ENCODE measurements at regions not wholly inside any gene's neighbourhood (a gene's known extent, or its start where the extent isn't known, plus 50 kb on each side); places are given as distances from the start of the nearest gene placed in this dataset.

DNA sequence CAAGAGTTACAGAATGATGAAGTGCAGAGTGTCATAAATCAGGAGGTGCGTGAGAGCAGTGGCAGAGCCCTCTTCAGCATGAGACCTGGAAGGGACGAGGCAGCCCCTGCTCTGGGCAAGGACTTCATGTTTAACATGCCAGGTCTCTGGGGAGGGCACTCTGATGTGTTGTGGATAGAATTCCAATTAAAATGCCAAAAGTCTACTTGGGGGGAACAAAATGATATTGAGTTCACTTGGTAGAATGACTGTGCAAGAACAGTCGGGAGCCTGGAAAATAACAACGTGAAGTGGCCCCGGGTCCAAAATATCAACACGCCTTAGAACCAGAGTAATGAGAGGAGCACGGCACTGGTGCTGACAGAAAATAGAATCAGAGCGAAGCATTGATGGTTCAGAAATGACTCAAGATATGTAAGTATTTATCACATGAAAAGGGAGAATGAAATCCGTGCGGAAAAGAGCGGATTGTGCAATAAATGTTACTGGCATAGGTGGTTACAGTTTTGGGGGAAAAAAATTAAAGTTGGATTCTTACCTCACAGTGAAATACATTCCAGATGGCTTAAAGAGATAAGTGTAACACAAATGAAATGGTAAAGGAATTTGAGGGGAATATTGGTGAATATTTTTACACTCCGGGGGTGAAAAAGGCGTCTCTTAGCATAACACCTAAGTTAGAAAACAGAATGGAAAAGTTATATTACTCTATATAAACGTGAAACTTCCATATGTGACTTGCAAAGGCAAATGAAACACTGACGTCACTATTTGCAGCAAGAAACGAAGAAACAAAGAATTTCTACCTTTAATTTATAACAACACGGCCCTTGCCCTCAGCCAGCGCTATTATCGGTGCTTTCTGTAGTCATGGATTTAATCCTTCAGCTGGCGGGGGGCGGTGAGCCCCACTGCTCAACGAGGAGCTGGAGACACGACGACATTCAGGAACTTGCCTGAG is 159.4 kb upstream of the TWIST2 start:
- no peak for DNase-seq (ENCODE audit: low read depth, low spot score)

DNA sequence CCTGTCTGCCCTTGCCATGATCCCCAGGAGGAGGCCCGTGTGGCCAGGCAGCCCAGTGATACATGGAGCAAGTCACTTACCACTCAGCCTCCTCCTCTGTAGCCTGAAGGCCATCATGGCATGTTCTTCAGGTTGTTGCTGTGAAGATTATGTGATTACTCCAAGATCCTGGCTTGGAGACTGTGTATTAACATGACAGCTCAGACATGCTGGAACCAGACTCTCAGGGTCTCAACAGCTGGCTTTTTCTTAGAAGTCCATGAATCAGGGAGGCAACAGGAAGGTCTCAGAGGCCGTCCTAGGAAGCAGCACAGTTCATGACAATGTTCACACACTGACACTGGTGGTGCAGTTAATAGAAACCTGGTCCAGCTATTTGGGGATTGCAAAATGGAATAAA is 158.6 kb upstream of the TWIST2 start:
- no peak for DNase-seq (ENCODE audit: low read depth, low spot score)

DNA sequence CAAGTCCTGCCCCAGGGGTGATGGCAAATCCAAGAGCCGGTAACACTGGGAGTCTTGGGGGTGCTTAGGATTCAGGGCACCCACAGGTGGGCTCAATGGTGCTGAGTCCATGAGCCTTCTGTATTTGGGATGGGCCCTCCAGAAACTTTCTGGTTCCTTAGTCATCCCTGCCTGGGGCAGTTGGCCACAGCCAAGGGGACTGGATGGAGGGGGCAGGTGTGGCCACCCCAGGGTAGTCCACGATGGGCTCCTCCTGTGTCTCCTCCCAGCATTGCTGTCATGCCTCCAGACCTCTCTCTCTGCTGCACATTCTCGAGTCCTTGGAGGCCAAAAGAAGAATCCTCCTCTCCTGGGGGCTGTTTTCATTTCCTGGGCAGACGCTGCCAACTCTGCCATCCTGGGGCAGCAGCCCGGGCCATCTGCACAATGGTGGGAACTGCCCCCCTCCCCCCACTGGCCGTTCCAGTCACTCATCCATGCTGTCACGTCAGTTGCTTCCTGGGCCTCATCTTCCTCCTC is 158.0 kb upstream of the TWIST2 start:
- DNase-seq (ENCODE audit: low read depth, low spot score), result no peak

DNA sequence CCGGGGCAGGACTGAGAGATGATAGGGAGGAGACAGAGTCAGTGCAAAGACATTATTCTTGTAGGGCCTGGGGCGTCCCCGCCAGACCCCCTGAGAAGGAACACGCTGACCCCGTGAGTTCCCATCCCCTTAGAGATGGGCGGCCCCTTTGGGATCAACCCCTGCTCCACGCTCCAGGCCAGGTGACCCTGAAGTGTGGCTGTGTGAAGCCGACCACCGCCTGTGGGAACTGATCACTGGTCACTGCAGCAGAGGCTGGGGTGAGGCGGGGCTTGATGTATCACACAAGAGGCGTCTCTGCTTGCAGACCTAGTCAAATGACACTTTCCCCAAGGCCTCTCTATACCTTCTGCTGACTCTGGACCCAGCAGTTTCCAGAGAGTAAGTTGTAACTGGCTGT is 157.4 kb upstream of the TWIST2 start:
- no peak for DNase-seq (ENCODE audit: low read depth, low spot score)

DNA sequence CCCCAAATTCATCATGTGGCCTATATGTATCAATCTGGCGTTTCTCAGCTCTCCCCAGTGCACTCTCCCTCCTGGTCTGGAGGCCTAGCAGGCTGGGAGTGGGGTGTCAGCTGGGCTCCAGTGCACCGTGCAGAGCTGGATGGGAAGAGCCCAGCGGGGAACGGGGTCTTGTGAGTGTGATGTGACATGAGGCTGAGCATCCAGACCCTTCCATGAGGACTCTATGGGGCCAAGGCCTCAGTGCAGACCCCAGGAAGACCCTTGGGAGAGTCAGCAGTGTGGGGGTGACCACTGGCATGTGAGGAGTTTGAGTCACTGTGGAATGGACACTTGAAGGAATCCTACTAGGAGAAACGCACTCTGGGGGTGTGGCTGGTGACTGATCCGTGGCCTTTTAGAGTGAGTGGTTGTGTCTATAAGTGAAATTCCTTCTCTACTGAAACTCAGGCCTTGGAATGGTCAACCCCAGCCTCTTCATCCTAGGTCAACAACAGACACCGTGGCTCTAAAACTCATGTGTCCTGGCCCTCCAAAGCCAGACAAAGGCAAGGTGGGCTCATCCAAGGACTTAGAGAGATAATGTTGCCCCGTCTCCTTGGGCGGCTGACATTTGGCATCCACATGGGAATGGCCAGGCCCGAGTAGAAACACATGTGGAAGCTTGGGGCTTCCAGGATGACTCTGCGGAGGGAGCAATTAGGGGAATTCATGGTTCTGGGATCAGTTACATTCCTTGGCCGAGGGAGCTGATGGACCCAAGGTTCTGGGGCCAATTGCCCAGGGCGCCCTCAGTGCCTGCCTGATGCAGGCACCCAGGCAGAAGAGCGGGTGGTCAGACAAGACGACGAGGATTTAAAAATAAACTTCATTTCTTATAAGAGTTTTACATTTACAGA is 156.0 kb upstream of the TWIST2 start:
- DNase-seq (ENCODE audit: low read depth, low spot score), result no peak

DNA sequence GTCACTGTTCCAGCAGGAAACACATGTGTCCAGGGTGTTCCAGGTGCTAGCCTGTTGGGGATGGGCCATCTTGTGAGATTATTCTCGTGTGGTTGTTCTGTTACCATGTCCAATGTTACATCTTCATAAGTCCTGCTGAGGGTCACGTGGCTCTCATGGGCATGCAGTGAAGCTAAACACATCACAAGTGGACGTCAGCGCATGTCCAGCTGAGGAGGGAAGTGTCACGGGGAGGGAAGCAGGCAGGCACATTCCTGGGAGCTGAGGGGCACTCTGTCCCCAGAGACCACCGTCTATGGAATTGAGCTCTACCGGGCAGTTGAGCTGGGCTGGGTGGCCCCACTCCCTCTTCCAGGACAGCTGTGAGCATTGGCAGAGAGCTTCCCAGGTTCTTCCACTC is 155.3 kb upstream of the TWIST2 start:
- no peak for DNase-seq (ENCODE audit: low read depth, low spot score)

DNA sequence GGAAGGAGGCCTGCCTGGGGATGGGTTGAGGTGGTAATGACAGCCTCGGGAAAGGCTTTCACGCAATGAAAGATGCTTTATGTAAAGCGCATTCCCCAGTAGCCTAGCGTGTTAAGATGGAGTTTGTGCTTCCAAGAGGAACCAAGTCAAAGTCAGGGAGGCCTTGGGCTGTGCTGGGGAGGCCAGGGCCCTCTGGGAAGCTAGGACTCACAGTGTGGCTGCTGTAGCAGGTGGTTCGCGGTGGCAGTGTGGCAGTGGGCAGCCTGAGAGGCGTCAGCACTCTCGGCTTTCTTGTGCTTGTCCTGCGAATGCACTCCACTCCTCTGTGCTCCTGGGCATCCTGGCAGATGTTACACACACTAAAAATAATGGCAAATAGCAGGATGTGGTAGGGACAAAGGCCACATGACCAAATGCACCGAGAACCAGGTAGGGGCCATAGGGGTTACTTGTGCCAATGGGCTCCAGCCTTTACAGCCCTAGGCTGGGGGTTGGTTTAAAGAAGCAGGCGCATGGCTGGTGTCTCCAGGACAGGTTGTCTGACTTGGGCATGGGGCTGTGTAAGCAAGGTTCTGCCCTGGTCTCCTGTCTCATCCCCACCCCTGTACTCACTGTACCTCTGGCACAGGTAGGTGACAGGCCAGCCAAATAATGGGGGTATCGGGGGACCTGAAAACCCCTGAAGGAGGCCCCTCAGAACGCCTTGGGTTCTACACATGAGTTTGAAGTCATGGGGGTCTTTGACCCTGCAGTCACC is 154.4 kb upstream of the TWIST2 start:
- no peak for DNase-seq (ENCODE audit: low read depth, low spot score)

DNA sequence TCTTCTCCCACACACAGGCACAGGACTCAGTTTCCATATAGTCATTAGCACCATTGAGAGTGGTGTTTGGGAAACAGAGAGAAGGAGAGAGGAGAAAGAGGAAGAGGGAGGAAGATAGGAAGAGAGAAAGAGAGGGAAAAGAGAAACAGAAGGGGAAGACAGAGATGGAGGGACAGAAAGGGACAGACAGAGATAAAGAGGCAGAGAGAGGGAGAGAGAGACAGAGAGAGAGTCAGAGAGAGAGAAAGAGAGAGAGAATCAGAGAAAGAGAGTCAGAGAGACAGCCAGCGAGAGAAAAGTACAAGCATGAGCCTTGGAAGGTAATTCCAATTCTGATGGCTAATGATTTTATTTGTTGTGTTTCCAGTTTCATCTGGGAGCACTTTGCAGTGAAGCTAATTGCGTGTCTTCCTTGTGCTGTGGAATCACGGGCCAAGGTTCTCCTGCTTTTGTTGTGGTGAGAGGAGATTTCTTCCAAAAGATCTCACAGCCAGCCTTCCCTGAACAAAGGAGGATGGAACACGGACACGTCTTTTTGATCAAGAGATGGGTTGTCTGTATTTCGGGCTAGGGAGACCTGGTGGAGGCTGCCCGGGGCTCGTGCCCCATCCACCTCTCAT is 153.6 kb upstream of the TWIST2 start:
- no peak for DNase-seq (ENCODE audit: low read depth, low spot score)

DNA sequence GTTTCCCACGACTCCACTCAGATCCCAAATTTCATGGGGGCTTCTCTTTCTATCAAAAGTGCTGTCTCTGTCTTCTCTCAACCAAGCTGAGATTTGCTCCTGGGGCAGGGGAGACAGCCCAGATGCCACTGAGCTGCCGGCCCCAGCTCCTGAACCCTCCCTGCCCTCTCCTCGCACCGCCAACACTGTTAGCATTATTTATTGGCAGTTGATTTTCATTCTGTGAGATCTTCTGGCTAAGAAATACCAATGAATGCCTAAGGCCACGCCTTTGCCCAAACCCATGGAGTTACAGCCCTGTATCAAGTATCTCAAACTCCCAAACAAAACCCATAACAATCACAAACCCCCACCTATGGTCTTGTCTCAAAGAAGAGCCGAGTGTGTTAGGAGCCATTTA is 153.0 kb upstream of the TWIST2 start:
- DNase-seq (ENCODE audit: low read depth, low spot score), result no peak

DNA sequence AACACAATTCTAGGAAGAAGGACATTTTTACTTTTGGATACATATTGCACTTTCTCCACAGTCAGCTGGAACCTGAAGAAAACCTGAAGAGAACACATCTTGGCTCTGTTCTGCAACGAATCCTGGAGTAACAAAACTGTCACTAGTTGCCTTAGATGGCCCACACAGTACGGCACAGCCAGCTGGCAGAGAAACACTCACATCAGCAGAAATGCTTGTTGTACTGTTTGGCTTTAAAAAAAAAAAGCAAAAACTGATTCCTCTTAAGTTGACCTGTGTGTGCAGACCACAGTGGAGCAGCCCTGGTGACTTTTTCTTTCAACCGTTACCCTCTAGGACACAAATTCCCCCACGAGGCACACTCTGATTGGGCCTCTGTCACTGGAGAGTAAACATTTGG is 152.3 kb upstream of the TWIST2 start:
- DNase-seq (ENCODE audit: low read depth, low spot score), result no peak

DNA sequence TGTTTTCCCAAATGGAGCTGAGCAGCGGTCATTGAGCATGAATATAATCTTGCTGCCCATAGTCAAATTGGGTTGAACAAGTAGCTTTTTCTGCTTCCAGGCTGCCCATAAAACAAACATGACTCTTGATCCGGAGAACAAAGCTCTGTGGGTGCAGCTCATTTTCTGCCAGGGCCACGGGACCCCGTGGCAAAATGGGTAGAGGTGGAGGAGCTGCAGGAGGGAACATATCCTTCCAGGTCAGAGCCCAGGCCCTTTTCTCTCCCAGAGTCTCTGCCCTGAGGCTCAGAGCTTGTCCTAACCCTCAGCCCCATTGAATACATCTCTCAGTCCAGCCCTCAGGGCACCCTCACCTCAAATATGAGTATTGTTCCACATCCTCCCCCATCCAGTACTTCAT is 151.6 kb upstream of the TWIST2 start:
- no peak for DNase-seq (ENCODE audit: low read depth, low spot score)

DNA sequence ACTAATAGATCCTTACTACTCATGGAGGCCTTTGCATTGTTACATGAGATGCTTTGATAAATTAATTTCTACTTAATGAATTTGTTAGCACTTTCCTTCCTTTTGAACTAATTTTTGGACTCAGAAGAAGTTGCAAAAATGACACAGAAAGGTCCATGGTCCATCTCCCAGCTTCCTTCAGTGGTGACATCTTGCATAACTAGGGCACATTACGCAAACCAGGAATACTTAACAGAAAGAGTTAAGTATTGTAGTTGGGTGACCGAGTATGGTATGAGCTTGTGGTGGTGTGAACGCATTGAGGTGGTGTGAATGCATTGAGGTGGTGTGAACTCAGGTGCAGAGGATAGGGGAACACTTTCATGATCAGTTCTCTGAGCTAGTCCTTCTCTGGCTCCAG is 151.1 kb upstream of the TWIST2 start:
- no peak for DNase-seq (ENCODE audit: low read depth, low spot score)

DNA sequence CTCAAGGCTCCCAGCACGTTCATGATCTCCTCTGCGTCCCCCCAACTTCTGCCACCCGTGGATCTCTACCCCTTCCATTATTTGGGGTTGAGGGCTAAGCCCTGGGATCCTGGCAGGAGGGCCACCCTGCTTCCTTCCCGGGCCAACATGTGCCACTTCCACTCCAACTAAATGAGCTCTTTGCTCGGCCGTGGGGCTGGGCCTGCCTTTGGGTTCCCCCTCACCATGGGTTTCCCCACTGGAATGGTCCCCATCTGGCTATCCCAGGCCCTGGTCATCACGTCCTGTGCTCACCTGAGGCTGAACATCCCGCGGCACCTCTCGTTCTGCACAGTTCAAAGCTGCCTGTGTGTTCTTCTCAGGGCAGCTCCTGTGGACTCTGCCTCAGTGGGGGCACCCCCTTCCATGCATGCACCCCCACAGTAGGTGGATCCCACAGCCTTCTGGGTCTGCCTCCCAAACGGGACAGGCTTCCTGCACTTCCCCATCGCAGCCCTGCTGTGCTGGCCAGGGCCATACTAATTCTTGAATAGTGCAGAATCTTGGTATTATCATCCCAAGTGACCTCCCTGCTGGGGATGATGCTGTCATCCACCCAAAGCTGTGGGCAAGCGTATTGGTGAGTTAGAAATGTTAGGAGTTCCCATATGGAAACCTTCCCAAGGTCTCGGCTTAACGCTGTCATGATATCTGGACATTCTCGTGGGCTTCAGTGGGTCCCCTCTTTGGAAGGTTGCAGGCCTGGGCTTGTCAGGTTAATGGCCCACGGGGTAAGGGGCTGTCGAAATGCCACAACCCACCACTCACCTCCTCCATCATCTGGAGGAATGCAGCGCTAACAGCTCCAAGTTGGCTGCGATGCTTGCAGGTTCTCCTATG is 150.5 kb upstream of the TWIST2 start:
- no peak for DNase-seq (ENCODE audit: low read depth, low spot score)

DNA sequence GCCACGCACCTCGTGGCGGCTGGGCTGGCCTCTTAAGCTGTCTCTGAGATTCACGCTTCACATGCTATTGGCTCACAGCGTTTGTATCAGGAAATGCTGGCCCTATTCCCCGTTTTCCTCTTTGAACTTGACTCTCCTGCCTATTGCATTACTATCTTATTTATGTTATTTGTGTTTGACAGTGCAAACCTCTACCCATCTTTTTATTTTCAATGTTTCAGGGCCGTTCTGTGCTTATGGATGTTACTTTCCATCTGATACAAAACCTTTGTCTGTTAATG is 149.9 kb upstream of the TWIST2 start:
- DNase-seq (ENCODE audit: low read depth, low spot score), result no peak

DNA sequence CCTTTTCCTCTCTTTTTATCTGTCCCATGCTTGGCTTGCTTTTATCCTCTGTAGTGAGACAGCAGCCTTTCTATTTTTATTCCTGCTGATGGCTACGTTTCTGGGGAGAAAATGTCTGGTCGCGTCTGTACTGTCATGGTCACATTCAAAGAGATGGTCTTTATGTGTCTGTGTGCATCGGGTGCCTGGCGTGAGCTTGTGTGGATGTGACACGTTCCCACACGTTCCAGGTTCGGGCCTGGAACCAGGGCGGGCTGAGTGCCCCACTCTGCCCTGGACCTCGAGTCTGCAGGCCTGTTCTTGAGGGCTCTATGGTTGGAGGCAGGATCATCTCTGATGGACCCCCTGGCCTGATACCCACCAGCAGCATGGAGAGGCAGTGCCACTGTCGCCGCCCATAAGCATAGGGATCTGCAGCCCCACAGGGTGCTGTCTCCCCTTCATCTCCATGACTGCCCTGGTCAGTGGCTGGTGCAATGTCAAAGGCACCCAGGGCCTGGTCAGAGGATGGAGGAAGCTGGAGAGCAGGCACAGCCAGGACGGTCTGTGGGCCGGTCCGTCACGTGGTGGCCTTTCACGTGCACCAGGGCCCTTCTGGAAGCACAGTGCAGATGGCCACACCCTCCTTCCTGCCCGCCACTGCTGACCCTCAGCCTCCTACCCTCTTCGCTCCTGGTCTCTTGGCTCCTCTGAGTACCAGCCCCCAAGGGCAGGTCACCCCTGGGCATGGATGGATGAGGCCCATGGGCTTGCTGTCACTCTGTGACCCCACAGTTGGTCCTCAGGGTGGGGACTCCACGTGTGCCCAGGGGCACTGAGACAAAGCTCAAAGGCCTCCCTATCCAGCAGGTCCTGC is 149.2 kb upstream of the TWIST2 start:
- DNase-seq (ENCODE audit: low read depth, low spot score), result no peak

DNA sequence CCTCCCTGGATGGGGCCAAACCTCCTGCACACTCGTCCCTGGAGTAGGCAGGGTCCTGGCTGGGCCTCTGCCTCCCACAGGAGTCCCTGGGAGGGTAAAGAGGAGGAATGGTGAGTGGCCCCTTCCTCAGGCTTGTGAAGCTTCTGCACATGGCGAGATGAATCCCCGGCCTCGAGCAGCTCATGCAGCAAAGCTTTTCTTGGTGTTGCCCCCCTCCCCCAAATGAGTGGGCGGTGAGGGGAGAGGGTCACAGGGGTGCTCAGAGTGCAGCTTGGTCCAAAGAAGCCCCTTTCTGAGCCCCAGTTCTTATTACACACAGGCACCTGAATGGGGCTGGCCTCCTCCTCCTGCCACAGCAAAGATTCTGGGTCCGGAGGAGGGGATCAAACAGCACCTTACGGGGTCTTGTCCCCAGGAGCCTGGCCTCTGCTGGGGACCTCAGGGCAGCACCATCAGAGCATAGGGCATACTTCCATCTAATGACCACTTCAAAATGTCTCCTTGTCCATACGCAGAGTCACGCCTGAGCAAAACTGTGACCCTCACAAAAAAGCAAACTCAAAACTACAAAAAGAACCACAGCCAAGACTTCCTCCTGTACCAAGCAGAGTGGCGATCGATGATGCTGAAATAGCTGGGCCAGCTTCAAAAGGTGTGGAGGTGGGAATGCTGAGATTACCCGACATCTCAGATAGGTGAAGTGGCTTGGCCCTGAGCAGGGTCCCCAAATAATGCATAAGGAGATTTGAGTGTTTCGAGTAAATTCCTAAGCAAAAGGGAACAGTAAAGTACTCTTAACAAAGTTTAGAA is 148.4 kb upstream of the TWIST2 start:
- DNase-seq (ENCODE audit: low read depth, low spot score), result no peak

DNA sequence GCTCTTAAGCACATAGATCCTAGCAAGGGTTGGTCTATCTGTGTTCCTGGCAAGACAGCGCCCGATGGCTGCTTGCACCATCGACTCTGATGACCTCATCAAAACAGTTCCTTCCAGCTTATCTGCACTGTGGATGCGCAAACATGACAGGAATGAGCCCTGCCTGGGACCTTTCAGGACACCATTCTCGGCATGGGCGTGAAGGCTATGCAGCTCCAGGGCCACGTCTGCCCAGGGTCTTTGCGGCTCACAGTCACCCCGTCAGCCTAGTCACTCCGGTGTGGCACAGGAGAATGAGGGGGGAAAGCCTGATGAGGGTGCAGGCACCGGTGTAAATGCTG is 147.8 kb upstream of the TWIST2 start:
- DNase-seq (ENCODE audit: low read depth, low spot score), result peak; percentile 37

DNA sequence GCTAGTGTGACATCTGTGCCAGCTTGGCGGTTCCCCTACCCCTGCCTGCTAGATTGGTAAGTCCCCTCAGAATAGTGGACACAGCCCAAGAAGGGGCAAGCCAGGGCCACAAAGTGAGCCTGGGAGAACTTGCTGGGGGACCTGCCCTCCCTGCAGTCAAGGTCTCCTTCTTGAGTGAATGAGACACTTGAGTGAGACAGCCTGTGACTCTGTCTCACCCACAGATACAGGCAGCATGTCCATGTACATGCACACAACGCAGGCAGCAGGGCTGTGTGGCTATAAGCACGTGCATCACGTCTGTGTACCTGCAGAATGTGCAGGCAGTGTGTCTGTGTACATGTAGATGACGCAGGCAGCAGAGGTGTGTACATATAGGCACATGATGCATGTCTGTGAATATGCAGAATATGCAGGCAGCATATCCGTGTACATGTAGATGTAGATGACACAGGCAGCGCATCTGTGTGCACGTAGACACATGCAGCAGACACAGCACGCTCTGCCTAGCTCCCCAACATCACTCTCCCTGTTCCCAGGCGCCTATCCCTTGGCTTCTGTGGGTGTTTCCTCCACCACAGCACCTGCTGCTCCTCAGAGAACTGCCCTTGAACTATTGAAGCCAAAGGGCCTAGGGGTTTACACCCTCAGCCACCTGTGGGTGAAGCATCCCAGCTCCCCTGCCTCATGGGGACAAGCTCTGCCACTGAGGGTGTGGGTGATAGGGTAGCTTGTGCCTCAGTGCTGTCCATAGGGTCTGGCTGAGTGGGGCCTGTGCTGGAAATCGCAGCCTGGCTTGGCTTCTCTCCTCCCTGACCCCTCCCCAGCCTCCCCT is 147.2 kb upstream of the TWIST2 start:
- no peak for DNase-seq (ENCODE audit: low read depth, low spot score)
